Posterior vena cava (tissue), 2 donors: ENCODE measurements at regions not wholly inside any gene's neighbourhood (a gene's known extent, or its start where the extent isn't known, plus 50 kb on each side); places are given as distances from the start of the nearest gene placed in this dataset.

Source experiments
- DNase-seq: peaks from one replicate; pipeline ENCODE4 v3.0.0-alpha.2; 2020; ENCODE audit warnings: low spot score
- intact Hi-C, 2 donors: fragments of 100-400 bp; cut with DNase I; formaldehyde crosslinking; loops; one replicate each; pipeline versions ENCODE4 v1.14.1 to v1.14.2; 2022 to 2023
- donor health status: DM: yes; HTN: yes; CAD: no.
- donor health status: DM: yes; HTN: yes; CAD: no.

DNA sequence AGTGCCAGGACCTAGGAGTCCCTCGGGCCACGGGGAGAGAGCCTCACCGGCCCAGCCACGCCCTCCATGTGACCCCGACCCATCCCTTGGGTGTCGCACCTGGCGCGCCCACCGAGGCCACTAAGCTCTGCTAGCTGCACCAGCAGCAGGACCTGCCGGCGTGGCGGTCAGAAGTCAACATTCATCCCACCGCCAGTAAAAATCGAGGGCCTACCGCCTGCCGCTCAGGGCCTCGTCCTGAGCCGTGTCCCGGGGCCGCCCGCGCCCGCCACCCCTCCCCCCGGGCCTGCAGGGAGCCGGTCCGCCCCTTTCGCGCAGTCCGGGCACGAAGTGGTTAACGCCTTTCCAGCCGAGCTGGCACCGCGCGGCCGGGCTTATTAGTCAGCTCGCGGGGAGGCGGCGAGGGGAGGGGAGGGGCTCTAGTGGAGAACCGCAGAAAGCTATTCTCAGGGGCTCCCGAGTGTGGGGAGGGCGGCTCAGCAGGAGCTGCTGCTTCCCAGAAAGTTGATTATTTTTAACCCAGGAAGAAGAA is 124.4 kb downstream of the C9orf50 start:
- intact Hi-C loops = loop anchor here (5.0 to 10.0 kb wide), 4 partner anchors 111 to 354 kb away; partner anchors contain the start of gene IER5L (in 1 of the 2)
- DNase-seq = peak; percentile 99

DNA sequence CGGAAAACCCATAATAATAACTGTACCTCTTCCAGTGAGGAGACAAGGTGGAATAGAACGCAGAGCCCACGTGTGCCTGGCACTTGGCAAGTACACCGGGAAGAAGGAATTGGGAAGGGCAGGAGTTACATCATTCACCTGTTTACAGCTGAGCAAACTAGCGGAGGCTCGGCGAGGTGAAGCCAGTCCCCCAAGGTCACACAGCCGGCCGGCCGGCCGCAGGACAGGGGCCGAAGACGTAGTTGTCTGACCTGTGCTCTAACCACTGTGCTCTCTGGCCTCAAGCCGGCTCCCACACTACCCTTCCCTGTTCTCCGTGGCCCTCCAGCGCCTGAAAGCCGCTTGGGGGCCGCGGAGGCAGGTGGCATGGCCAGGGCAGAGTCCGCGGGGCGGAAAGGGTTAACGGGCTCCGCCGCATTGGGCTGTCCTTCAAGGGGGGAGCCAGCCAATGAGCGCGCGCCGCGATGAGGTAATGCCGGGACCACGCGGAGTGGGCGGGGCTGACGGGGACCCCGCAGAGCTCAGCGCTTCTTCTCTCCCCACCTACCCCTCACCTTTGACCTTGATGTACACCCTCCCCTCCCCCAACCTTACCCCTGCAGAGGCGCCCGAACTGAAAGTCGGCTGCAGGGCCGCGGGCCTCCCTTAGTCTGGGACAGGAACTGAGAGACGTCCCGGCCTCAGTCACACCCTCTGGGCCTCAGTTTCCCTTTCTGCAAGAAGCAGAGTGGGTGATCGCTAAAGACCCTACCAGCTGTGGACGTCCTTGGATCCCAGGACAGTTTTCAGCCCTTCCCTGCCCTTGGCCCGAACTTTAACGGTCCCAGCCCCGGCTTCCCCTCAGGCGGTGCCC is 125.1 kb downstream of the C9orf50 start:
- intact Hi-C loops = loop anchor here (5.0 to 10.0 kb wide), 4 partner anchors 111 to 354 kb away; partner anchors contain the start of gene IER5L (in 1 of the 2)
- peak; percentile 98 for DNase-seq

DNA sequence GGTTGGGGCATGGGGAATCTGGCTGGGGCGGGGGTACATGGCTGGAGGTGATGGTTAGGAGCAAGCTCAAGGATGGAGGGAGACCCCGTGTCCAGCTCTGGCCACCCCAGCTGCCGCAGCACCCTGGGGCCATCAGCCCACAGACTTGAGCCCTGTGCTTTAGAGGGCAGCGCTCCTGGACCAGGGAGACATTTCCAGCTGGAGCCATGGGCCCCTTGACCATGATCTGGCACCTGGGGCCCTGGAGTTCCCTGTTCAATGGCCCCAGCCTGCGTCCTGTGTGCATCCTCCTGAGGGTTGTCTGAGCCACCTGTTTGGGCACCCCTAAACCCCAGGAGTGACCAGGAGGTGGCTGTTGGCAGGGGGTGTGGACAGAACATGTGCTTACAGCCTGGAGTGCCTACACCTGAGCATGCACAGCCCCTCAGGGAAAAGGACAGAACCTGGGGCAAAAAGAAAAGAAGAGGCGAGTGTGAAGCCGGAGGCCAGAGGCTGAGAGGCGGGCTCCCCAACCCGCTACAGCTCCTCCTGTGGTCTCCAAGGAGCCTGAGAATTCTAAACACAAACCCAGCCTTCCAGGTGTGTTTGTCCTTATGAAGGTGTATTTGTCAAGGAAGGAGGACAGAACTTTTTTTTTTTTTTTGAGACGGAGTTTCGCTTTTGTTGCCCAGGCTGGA is 126.7 kb downstream of the C9orf50 start:
- no peak for DNase-seq
- intact Hi-C loops = loop anchor here (5.0 to 10.0 kb wide), 6 partner anchors 113 to 349 kb away; partner anchors contain the start of gene IER5L (in 2 of the 2)

DNA sequence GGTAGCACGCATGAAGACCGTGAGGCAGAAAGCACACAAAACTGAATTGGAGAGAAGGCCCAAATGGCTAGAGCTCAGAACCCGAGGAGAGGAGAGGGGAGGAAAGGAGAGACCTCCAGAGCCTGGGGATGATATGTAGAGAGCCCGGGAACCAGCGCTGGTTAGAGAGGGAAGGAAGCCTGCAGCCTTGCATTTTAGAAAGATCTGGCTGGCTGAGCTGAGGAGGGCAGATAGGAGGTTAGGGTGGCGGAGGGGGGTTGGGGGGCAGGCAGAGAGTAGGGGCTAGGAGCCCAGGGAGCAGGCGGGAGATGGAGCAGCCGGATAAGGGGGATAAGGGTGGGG is 127.2 kb downstream of the C9orf50 start:
- no peak for DNase-seq
- intact Hi-C loops = loop anchor here (5.0 to 10.0 kb wide), 6 partner anchors 114 to 349 kb away; partner anchors contain the start of gene IER5L (in 2 of the 2)

DNA sequence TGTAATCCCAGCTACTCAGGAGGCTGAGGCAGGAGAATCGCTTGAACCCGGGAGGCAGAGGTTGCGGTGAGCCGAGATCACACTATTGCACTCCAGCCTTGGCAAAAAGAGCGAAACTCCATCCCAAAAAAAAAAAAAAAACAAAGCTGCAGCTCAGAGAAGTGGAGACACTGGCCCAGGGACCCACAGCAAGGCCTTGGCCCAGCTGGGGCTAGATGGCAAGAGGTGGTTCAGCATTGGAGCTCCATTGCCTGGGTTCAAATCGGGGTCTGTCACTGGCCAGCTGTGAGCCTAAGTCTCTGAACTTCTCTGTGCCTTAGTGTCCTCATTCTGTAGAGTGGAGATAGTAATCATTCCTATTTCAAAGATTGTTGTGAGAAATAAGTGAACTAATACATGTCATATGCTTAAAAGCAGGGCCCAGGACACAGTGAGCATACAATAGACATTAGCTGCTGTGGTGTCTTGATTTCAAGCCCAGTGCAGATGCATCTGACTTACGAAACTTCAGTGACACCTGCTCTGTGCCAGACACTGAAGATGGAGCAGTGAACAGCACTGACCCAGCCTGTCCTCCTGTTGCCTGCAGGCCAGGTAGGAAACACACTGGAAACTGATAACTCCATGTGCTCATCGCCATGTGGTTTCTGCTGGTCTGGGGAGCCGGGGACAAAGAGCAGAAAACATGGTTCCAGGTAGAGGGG is 127.7 kb downstream of the C9orf50 start:
- DNase-seq = no peak
- intact Hi-C loops = loop anchor here (5.0 to 10.0 kb wide), 6 partner anchors 114 to 348 kb away; partner anchors contain the start of gene IER5L (in 2 of the 2)

DNA sequence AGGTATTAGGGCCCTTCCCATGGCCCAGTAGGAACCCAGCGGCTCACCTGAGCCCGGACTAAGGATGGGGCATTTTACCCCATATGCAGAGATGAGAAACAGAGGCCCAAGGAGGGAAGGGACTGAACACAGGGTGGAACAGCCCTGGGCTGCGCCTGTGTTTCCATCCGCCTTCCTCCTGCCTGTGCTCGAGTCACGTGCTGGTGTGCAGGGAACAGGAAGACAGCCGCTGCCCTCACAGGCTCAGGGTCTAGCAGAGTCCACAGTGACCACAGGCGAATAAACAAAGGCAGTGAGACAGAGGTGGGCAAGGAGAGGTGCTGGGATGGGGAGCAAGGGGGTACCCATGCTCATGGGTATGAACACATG is 129.4 kb downstream of the C9orf50 start:
- intact Hi-C loops = loop anchor here (5.0 to 10.0 kb wide), 6 partner anchors 116 to 347 kb away; partner anchors contain the start of gene IER5L (in 2 of the 2)
- DNase-seq = no peak

DNA sequence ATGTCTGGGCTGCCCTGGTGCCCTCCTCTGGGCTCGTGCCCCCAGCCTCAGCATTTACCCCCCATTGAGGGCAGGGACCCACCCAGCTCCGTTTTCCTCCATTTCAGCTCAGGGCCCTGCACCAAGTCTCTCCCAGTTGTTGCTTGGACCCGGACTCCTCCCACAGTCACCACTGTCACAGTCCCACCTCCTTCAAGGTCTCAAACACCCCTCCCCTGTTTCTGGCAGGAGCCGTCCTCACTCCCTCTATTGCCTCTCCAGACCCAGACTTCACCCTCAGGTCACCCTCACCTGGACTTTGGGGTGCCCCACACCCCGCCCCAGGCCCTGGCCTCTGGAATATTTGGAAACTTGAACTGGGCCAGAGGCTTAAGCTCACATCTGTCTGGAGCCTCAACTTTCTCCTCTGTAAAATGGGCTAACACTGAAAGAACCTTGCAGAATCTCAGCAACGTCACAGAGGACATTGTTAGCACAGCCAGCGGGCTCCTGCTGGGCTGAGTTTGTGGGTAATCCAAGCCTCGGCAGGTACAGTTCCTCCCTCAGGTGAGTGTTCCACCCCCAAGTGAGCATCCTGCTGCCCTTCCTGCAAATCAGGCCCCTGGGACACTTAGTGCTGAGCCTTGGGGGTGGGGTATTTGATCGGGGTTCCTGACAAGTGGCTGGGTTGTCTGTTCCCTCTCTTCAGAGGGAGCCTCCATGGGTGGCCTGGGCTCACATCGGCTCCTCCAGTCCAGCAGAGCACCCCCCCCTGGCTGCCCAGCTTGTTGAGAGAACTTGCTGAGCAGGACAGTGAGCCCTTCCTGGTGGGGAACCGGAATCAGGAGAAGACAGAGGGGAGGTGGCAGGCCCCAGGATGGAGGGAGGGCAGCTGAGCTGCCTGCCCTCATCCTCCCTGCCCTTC is 130.1 kb downstream of the C9orf50 start:
- intact Hi-C loops = loop anchor here (5.0 to 10.0 kb wide), 6 partner anchors 116 to 346 kb away; partner anchors contain the start of gene IER5L (in 2 of the 2)

DNA sequence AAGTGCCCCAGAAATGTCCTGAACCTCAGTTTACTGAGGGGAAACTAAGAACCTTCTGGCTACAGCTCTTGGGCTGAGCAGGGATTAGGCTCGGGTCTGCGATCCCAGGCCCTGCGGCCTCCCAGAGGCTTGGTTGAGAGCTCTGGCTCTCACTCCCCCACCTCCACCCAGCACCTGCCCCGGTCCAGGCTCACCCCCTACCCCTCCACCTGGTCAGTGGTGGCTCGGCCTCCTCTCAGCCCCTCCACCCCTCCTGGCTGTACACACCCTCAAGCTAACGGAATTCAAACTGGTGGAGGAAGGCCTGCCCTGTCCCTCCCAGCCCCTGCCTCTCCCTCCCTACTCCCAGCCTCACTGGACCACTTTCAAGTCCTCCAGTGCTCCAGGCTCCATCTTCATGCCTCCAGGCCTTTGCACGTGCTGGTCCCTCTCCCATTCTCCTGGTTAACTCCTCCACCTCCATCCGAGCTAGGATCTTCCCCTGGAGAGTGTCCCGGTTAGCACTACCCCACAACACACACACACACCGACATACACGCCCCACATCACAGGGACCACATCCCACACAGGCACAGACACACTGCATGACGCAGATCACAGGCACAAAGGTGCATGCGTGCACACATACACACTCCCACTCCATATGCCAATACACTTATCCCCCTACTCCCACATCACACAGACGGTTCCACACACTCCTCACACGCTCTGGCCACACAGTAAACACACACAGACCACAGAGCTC is 130.9 kb downstream of the C9orf50 start:
- DNase-seq = no peak
- intact Hi-C loops = loop anchor here (5.0 to 10.0 kb wide), 6 partner anchors 117 to 345 kb away; partner anchors contain the start of gene IER5L (in 2 of the 2)

More for the DNA sequence above, 130.1 kb downstream of the C9orf50 start:
- no peak for DNase-seq

DNA sequence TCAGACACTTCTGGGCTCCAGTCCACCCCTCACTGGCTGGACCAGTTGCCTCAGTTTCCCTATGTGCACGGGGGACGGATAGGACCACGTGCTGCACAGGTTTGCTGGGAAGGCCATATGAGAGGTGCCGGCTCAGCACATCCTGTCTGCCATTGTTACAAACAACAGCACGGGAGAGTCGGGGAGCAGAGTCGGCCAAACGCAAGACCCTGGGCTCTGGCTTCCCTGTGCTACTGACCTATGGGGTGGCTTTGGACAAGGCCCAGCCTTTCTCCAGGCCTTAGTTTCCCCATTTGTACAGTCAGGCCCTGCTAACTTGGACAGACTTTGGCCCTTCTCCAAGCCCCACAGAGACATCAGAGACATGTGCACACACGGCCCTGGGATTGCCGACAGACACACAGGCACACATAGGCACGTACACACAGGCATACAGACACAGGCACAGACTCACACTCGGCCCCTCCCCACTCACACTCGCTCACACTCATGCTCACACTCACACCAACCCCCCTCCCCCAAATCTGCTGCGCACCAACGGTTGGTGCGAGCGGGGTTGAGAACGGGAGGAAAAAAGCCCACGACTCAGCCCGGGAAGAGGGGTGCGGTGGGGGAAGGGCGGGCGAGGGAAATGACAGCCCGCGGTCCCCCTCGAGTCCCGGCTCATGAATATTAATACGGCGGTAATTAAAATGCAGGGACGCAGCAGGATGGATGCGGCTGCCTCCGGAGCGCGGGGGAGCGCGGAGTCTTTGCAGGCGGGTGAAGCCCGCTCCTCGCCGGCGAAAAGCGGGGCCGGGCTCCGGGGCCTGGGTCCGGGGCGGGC is 133.0 kb downstream of the C9orf50 start:
- intact Hi-C loops = no loop called here
- peak; percentile 90 for DNase-seq

DNA sequence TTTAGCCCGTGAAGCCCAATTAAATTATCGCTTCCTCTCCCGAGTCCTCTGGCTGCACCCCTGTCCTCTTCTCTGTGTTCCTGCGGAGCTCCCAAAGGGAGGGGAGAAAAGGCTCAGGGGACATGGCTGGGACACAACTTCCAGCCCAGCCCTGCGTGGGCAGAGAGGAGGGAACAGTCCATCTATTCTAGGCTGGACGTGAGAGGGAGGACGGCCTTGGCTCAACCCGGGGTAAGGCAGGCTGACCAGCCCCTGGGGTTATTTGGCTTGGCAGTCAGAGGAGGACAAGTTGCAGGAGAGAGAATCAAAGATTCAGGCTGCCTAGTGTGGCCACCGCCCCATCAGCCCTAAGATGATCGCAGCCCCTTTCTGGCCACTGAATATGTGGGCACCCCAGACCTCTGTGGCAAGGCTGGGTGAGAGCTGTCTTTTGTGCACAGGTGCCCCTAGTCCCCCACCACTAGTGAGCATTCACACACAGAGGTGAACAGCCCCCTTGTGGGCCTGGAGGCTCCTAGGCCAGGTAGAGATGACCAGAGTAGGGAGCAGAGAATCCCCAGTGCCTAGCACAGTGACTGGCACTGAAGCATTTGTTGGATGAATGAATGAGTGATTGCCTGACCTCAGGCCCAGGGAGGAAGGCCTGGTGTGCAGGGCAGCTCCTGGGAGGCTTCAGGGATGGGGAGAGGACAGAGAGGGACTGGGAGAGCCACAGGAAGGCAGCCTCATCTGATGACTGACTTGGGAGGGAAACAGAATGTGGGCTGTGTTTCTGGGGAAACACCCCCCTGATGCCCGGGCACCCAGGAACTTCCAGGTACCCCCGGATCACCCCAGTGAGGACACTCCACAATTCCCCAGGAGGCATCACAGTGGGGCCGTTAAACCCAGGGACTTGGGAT is 133.9 kb downstream of the C9orf50 start:
- intact Hi-C loops = no loop called here
- DNase-seq = peak; percentile 97

DNA sequence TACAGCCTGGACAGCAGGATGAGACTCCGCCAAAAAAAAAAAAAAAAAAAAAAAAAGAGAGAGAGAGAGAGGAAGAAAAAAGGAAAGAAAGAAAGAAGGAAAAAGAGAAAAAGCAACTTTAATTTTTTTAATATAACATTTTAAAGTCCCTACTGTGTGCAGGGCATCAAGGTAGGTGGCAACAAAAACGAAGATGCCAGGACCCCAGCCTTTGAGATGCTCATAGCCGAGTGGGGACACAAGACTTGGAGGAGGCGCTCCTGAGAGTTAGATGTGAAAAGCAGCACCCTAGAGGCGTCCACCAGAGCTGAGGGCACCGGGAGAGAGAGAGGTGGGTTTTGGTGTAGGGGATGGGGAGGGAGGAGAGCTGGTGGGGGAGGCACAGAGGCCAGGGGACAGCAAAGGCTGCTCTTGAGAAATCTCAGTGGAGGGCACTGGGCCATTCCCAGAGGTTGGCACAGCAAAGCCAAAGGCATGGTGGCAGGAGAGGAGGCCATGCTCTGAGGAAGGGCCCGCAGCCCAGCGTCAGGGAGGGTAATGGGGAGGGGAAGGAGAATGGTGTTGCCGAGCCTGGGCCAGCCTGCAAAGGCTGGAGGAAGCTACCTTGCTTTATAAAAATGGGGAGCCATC is 135.6 kb downstream of the C9orf50 start:
- peak; percentile 78 for DNase-seq
- intact Hi-C loops = no loop called here

DNA sequence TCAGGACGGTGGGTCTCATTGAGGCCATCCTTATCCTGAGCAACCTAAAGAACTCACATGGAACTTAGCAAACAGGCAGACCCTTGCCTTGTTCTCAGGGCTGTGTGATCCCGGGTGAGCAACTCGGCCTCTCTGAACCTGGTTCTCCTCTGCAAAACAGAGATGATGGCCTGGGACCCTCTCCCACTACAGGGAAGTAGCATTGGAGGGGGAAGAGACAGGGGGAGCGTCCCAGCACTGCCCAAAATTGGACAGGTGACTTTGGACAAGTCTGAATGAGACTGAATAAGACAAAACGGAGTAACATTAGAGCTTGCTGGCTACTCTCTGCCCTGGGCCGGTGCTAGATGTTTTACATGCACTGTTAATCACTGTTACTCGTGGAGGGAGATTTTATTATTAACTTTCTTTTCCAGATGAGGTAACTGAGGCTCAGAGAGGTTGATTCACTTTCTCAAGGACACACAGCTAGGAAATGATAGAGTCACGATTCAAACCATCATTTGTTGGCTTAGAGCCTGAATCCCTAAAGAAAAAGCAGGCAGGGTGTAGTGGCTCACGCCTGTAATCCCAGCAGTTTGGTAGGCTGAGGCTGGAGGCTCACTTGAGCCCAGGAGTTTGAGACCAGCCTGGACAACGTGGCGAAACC is 136.4 kb downstream of the C9orf50 start:
- no peak for DNase-seq
- intact Hi-C loops = no loop called here

DNA sequence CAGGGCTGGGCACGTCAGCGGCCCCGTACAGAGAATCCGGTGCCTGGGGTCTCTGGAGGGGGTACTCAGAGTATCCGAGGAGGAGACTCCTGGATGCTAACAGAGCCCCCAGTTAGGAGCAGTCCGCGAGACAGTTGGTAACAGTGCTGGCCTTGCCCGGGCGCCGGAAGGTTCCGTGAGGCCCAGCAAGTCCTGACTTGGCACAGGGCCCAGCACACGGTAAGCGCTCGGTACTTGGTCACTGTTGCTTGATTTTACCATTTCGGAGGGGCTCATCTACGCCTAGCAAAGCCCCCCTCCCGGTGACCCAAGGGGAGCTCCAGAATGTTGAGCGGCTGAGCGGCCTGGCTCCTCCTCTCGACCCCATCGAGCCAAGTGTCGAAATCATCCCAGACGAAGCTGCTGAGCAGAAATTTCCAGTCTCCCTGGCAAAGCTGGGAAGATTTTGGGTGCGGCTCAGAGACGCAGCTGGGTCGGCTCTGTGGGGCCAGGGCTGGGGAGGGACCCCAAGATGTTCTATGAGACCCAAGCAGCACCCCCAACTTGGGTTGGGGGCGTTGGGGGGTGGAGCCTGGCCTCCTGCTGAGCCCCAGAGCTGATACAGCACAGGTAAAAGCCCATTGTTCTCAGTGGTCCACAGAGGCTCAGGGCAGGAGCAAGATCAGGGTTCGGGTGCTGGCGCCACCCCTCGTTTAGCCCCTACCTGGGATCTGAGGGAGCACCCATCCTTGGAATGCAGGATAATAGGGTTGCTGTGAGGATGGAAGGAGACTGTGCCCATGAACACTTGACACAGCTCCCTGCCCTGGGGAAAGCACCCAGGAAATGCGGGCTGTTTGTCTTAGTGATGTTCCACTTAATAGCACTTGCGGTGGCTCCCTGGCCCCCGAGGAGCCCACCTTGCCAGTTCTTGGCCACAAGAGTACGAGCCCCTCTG is 137.2 kb downstream of the C9orf50 start:
- intact Hi-C loops = no loop called here
- DNase-seq = peak; percentile 96
